ENCODE measurements at regions not wholly inside any gene's neighbourhood (a gene's known extent, or its start where the extent isn't known, plus 50 kb on each side); places are given as distances from the start of the nearest gene placed in this dataset.

- Histone ChIP-seq H3K4me2 (no peak overlapping the region), H3K9me2 (no peaks in the 10 kb centered on the region), H3K27ac (ENCODE audit: low read depth in 2 of 2, low read length in 1 of 2) (no peak overlapping the region), H3K36me3 (replicated peaks in 1 of 2; ENCODE audit: control insufficient read depth in 1 of 2, insufficient read depth in 2 of 2, low read length in 1 of 2) (no peaks in the 10 kb centered on the region), H3K9me3 (no peaks in the 10 kb centered on the region), H2AFZ (ENCODE audit: low read depth) (no peak overlapping the region), H3K9ac (no peak overlapping the region), H3K79me2 (ENCODE audit: insufficient read depth) (no peaks in the 10 kb centered on the region), H3F3A (replicated peaks; ENCODE audit: insufficient read depth) (no peaks in the 10 kb centered on the region), H3K27me3 (ENCODE audit: insufficient read depth) (no peaks in the 10 kb centered on the region), H3K4me1 (ENCODE audit: control insufficient read depth in 1 of 2, insufficient read depth in 2 of 2, low read depth in 1 of 2, low read length in 1 of 2) (no peaks in the 10 kb centered on the region; a peak in 1 of 4 replicates), H3K4me3 (ENCODE audit: low read depth in 2 of 2, low read length in 1 of 2) (no peak overlapping the region), H4K20me1 (ENCODE audit: insufficient read depth) (no peaks in the 10 kb centered on the region)
- CTCF ChIA-PET: no interaction called here
- WGBS (ENCODE audit: low lambda C conversion rate): 51% methylated on average over 2 of the region's 2 CpGs
- POLR2A ChIA-PET: no interaction called here
- no peak for DNase-seq
- TF ChIP-seq, protein P1, sequence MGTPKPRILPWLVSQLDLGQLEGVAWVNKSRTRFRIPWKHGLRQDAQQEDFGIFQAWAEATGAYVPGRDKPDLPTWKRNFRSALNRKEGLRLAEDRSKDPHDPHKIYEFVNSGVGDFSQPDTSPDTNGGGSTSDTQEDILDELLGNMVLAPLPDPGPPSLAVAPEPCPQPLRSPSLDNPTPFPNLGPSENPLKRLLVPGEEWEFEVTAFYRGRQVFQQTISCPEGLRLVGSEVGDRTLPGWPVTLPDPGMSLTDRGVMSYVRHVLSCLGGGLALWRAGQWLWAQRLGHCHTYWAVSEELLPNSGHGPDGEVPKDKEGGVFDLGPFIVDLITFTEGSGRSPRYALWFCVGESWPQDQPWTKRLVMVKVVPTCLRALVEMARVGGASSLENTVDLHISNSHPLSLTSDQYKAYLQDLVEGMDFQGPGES (IDR thresholded peaks at IDR 0.05; ENCODE audit: low read depth, low read length): no peak
- TF ChIP-seq ZBTB33 (IDR thresholded peaks at IDR 0.05; ENCODE audit: borderline replicate concordance, low read depth): no peak
- no peak for TF ChIP-seq EZH2phosphoT487 (IDR thresholded peaks at IDR 0.05; ENCODE audit: borderline replicate concordance, low read depth)
- TF ChIP-seq RCOR1 (IDR thresholded peaks at IDR 0.05; ENCODE audit: low read length): no peak
- no peak for TF ChIP-seq RXRA (IDR thresholded peaks at IDR 0.05; ENCODE audit: borderline replicate concordance, low read depth)
- no peak for TF ChIP-seq RAD21 (IDR thresholded peaks at IDR 0.05; ENCODE audit: low read length)
- no peak for TF ChIP-seq FOXM1 (IDR thresholded peaks at IDR 0.05; ENCODE audit: low read depth)
- TF ChIP-seq POLR2AphosphoS5 (IDR thresholded peaks at IDR 0.05; ENCODE audit: low read depth, low read length): no peak
- TF ChIP-seq, protein P2, sequence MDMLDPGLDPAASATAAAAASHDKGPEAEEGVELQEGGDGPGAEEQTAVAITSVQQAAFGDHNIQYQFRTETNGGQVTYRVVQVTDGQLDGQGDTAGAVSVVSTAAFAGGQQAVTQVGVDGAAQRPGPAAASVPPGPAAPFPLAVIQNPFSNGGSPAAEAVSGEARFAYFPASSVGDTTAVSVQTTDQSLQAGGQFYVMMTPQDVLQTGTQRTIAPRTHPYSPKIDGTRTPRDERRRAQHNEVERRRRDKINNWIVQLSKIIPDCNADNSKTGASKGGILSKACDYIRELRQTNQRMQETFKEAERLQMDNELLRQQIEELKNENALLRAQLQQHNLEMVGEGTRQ (IDR thresholded peaks at IDR 0.05; ENCODE audit: borderline replicate concordance, low read depth, low read length): no peak
- TF ChIP-seq REST (IDR thresholded peaks at IDR 0.05; ENCODE audit: low read depth, low read length): no peak
- TF ChIP-seq, protein P3, sequence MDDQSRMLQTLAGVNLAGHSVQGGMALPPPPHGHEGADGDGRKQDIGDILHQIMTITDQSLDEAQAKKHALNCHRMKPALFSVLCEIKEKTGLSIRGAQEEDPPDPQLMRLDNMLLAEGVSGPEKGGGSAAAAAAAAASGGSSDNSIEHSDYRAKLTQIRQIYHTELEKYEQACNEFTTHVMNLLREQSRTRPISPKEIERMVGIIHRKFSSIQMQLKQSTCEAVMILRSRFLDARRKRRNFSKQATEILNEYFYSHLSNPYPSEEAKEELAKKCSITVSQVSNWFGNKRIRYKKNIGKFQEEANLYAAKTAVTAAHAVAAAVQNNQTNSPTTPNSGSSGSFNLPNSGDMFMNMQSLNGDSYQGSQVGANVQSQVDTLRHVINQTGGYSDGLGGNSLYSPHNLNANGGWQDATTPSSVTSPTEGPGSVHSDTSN (IDR thresholded peaks at IDR 0.05): no peak
- no peak for TF ChIP-seq ELF1 (IDR thresholded peaks at IDR 0.05)
- TF ChIP-seq EP300 (IDR thresholded peaks at IDR 0.05; ENCODE audit: borderline replicate concordance in 1 of 2, low read depth in 1 of 2, low read length in 1 of 2): no peak
- no peak for TF ChIP-seq FOSL2 (IDR thresholded peaks at IDR 0.05; ENCODE audit: borderline replicate concordance, low read depth)
- TF ChIP-seq TAF1 (IDR thresholded peaks at IDR 0.05; ENCODE audit: borderline replicate concordance, low read depth, low read length): no peak
These were observed 743.2 kb downstream of the TRAM1L1 start for GRCh38 chr4:116342143-116342542.
